GM18517 (cell line): ENCODE measurements at regions not wholly inside any gene's neighbourhood (a gene's known extent, or its start where the extent isn't known, plus 50 kb on each side); places are given as distances from the start of the nearest gene placed in this dataset.
"Not testable (repeated sequence)": the region's sequence is repeated elsewhere in the genome, so short reads cannot be mapped to it uniquely, and the experiment has no call there.

Experiments
- ATAC-seq: cut with Tn5 transposase; IDR thresholded peaks from one replicate; pipeline ENCODE4 v1.9.1; 2021; ENCODE audit warnings: mild to moderate bottlenecking, moderate library complexity; ENCODE audit not compliant: unreplicated experiment

- ATAC-seq: no peak
Measured at GRCh38 chr10:123269675-123270074, 115.5 kb downstream of the BUB3 start.

GRCh38 chr10:123270221-123270620 is 116.0 kb downstream of the BUB3 start:
- no peak for ATAC-seq

GRCh38 chr10:123270806-123271205 is 116.6 kb downstream of the BUB3 start:
- ATAC-seq: no peak

DNA sequence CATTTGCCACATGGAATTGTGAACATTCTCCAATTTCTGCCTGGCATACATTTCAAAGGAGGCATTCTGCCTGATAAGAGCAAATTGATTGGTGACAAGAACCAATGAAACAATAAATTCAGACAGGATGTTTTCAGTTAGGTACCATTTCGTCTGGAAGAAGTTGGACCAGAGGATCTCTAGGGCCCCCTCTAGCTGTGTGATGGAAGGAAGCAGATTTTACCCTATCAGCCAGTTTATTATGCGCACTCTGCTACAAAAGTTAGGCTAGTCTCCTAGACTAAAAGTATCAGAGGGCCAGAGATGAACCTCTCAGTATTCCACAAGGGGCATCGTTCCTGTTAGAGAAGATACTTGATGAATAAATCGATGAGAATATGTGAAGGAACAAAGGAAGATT is 118.0 kb downstream of the BUB3 start:
- no peak for ATAC-seq

GRCh38 chr10:123274306-123275135 is 120.3 kb downstream of the BUB3 start:
- no peak for ATAC-seq

GRCh38 chr10:123275136-123275564 is 120.9 kb downstream of the BUB3 start:
- no peak for ATAC-seq

DNA sequence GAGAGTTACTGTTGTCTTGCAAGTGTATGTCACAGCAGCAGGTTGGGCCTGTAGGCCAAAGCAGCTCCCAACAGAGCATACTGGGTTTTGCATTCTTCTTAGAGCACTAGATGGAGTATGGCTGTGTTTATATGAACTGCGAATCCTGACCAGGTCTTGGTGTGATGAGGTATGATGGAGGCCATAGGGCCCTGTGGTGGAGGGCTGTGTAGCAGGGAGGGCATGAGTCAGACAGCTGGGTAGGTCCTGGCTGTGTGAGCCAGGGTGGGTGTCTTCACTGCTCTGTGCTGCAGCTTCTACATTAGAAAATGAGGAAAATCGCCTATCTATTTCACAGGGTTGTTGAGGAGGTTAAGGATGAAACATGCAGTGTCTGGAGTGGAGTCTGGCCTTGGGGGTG is 124.2 kb downstream of the BUB3 start:
- ATAC-seq: no peak

DNA sequence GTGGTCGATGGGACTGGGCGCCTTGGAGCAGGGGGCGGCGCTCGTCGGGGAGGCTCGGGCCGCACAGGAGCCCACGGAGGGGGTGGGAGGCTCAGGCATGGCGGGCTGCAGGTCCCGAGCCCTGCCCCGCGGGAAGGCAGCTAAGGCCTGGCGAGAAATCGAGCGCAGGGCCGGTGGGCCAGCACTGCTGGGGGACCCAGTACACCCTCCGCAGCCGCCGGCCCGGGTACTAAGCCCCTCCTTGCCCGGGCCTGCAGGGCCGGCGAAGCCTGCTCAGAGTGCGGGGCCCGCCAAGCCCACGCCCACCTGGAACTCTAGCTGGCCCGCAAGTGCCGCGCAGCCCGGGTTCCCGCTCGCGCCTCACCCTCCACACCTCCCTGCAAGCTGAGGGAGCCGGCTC is 129.2 kb downstream of the BUB3 start:
- ATAC-seq: not testable (repeated sequence)

DNA sequence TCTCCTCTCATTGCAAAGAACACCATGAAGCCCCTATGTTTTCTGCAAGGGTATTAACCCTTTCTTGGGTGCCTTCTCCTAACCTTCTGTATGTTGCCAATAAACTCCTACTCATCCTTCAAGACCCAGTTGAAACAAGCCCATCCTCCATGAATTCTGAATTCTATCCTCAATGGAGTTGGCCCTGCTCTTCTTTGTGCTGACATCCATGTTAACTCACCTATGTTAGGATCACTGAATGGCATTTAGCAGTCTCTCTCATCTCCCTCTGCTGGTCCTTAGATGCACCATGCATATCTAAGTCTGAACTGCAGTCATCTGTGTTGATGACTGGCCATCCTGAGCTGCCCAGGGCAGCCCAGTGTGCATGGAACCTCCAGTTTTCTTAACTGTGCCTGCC is 129.8 kb downstream of the BUB3 start:
- no peak for ATAC-seq

DNA sequence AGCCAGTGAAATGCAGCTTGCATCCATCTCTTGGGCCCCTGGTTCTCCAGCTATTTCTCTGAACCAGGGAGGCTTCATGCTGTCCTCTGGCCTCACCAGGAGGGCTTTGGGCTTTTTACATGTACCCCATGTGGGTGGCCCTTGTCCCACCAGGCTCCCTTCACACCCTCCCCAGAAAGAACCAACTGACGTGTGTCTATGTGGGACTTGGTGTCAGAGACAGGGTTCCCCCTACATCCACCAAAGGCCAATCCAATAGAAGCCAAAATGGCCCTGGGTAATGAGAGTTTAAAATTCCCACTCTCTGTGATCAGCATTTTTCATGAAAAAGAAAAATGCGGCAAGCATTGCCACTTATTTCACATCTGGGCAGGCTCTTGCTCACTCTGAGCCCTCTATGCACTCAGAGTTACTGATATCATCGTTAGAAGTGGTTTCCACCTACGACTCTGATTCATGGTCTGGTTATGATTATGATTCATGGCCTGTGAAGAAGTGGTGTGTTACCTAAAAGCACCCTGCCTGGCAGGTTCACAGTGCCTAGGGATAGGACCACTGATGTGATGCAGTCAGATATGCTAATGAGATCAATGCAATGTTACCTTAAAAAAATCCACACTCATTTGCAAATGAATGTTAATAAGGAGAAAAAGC is 133.5 kb downstream of the BUB3 start:
- no peak for ATAC-seq

DNA sequence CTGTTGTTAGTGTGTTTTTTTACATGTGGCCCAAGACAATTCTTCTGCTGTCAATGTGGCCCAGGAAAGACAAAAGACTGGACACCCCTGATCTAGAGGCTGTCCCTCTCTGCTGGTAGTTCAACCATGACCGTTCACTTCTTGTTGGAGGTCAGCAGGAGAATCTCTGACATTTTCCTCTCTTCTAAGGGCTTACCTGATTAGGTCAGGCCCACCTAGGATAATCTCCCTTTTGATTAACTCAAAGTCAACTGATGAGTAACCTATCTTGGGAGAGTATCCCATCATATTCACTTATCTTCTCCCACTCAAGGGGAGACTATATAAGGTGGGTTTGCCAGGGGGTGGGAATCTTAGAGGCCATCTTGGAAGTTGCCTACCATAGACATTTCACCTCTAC is 135.2 kb downstream of the BUB3 start:
- ATAC-seq: no peak

DNA sequence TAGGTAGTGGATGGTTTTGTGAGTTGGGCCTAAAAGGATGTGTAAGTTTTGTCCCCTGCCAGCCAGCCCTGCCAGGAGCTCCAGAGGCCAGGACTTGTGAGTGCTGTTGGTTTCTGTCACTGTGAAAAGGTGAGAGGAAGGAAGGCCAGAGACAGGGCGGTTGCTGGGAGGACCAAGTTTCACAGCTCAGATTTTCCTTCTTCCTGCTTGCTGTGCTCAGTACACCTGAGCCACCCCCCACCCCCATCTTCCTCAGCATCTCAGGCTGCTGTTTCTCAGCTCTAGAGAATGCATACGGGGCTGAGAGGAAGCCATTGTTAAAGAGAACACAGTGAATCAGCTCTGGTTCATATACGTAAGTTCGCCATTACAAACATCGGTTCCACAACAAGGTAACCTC is 139.9 kb downstream of the BUB3 start:
- no peak for ATAC-seq

DNA sequence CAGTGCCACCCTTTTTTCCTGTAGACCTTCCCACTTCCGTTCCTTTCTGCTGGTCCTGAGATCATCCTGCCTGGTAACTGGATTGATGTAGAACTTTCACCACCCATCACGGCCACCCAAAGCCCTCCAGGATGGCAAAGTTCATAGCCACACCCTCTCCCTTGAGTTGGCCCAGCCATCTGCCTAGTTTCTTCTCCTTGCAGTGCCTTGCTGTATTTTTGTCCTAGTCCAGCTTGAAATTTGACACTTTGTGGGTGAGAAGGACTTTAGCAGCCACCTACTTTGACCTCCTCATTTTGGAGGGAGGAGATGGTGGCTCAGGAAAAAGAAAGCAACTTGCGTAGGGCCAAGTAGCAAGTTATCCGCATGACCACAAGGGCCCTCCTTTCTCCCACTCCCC is 140.7 kb downstream of the BUB3 start:
- no peak for ATAC-seq

- no peak for ATAC-seq
Measured at GRCh38 chr10:123295644-123296043, 141.4 kb downstream of the BUB3 start.

DNA sequence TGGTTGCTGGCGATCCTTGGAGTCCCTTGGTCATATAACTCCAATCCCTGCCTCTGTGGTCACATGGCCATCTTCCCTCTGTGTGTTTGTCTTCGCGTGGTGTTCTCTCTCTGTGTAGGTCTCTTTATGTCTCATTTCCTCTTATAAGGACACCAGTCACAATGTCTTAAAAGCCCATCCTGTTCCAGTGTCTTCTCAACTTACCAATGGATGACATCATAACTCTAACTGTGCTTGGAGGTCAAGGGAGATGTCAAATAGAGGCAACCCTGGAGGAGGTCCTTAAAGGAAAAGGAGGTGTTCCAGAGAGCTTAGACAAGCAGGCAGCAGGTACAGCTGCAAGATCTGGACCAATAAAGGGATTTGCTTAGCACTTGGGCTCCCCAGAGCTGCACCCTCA is 143.0 kb downstream of the BUB3 start:
- ATAC-seq: no peak

- ATAC-seq: no peak
Measured at GRCh38 chr10:123298583-123298982, 144.4 kb downstream of the BUB3 start.

GRCh38 chr10:123299598-123299997 is 145.4 kb downstream of the BUB3 start:
- no peak for ATAC-seq

GRCh38 chr10:123301077-123301857 is 147.1 kb downstream of the BUB3 start:
- no peak for ATAC-seq

DNA sequence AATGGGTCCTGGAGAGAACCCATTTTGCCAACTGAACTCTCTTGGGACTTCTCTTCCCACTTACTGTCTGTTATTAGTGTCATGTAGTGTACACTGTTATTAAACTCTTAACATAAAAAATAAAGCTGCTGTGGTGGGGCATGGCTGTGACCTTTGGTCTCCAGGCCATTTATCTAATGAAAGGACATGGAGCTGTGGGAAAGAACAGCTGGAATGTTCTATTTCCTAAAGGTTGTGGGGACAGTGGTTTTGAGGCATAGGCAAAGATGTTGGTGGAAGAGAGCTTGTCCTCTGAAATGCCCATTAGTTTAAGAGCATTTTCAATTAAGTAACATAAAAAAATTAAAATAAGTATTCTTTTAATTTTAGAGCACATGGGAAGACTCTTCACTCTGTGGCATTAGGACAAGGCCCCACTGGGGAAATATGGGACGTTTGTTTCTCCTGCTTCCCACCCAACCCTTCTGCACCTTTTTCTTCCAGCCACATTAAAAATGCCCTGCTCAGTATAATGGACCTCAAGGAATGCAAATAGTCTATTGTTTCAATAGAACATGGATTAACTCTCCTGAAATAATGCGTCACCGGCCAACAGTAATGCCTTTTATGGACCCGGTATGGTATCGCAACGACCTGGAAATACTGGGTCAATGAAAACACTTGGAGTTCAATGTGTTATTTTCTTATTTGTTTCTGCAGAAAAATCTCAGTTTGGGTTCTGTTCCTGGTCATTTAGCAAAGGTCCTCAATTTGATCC is 149.6 kb downstream of the BUB3 start:
- no peak for ATAC-seq

DNA sequence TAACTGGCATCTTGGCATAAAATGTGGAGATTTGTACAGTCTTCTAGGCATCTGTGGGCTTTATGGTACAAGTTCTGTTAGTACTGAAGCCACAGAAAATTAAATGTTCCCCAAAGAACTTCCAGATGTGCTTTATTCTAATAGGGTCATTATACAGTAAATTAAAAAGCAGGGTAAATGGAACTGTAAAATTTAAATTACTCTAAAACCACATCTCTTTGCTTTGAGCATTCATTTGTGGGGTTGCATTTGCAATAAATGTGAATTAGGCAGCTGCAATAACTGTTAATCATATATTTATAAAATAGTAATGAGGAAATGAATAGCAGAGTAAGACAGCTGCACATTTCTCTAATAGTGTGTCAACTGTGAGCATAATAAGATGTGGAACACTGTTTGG is 151.5 kb downstream of the BUB3 start:
- ATAC-seq: no peak

DNA sequence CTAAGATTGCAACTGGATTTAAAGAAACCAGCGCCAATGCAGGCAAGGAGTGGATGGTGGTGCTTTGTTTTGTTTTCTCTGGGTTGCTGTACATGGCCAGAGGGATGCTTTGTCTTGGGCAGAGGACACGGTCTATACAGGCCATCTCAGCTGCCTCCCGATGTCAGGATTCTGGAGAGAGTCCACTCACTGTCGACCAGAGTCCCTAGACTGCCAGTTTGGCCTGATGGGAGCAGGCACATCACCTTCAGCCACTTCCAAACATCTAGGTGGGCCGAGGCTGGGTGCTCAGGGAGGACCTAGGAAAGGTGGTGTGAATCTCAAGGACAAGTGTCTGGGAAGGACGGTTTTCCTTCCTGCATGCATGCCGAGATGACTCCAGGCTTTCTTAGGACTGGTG is 152.1 kb downstream of the BUB3 start:
- no peak for ATAC-seq
